ENCODE measurements at regions not wholly inside any gene's neighbourhood (a gene's known extent, or its start where the extent isn't known, plus 50 kb on each side); places are given as distances from the start of the nearest gene placed in this dataset.

- no peak overlapping the region for H3K4me3 ChIP-seq (ENCODE audit: control insufficient read depth in 1 of 7, extremely low read depth in 1 of 7, insufficient read depth in 4 of 7, low read depth in 2 of 7, low read length in 6 of 7)
Measured at GRCh38 chr9:31355159-31355882, 1029.1 kb upstream of the ACO1 start.

GRCh38 chr9:31355965-31356364 is 1028.5 kb upstream of the ACO1 start:
- no peak for DNase-seq
- no peaks in the 10 kb centered on the region for H3K9me3 ChIP-seq (ENCODE audit: control extremely low read depth in 1 of 5, control insufficient read depth in 4 of 5, insufficient read depth in 2 of 5, low read depth in 1 of 5, low read length in 4 of 5)
- CTCF ChIA-PET, result interaction anchor here (1.3 kb wide), 1 partner anchor 14 kb away, joined by 3 read pairs; no protein-coding TSS in a partner anchor
- H3K27ac ChIP-seq (ENCODE audit: insufficient read depth in 1 of 2, low read depth in 1 of 2, low read length in 2 of 2, poor library complexity in 1 of 2, severe bottlenecking in 2 of 2), result no peak overlapping the region
- H3K4me1 ChIP-seq (ENCODE audit: control extremely low read depth in 1 of 4, control insufficient read depth in 4 of 4, insufficient read depth in 4 of 4, low read length in 3 of 4), result no peaks in the 10 kb centered on the region
- no peaks in the 10 kb centered on the region for H3K36me3 ChIP-seq (ENCODE audit: control insufficient read depth in 4 of 4, insufficient read depth in 4 of 4, low read length in 3 of 4)
- POLR2A ChIA-PET, result no interaction called here
- H3K27me3 ChIP-seq (replicated peaks in 2 of 5; ENCODE audit: control insufficient read depth in 4 of 5, insufficient read depth in 5 of 5, low read length in 4 of 5), result no peaks in the 10 kb centered on the region
- H3K4me3 ChIP-seq (ENCODE audit: control insufficient read depth in 1 of 7, extremely low read depth in 1 of 7, insufficient read depth in 4 of 7, low read depth in 2 of 7, low read length in 6 of 7), result no peak overlapping the region

More at GRCh38 chr9:31355159-31355882, 1029.1 kb upstream of the ACO1 start:
- Histone ChIP-seq H3K27me3 (replicated peaks in 2 of 5; ENCODE audit: control insufficient read depth in 4 of 5, insufficient read depth in 5 of 5, low read length in 4 of 5) (no peaks in the 10 kb centered on the region), H3K9me3 (ENCODE audit: control extremely low read depth in 1 of 5, control insufficient read depth in 4 of 5, insufficient read depth in 2 of 5, low read depth in 1 of 5, low read length in 4 of 5) (no peaks in the 10 kb centered on the region), H3K27ac (ENCODE audit: insufficient read depth in 1 of 2, low read depth in 1 of 2, low read length in 2 of 2, poor library complexity in 1 of 2, severe bottlenecking in 2 of 2) (no peak overlapping the region), H3K36me3 (ENCODE audit: control insufficient read depth in 4 of 4, insufficient read depth in 4 of 4, low read length in 3 of 4) (no peaks in the 10 kb centered on the region), H3K4me1 (ENCODE audit: control extremely low read depth in 1 of 4, control insufficient read depth in 4 of 4, insufficient read depth in 4 of 4, low read length in 3 of 4) (no peaks in the 10 kb centered on the region)
- WGBS (ENCODE audit: insufficient coverage), result 100% methylated on average over 3 of the region's 5 CpGs
- CTCF ChIA-PET, result interaction anchor here (1.3 kb wide), 1 partner anchor 14 kb away, joined by 3 read pairs; no protein-coding TSS in a partner anchor
- POLR2A ChIA-PET, result no interaction called here
- DNase-seq, result no peak

- no peak for DNase-seq
- H3K9me3 ChIP-seq (ENCODE audit: control extremely low read depth in 1 of 5, control insufficient read depth in 4 of 5, insufficient read depth in 2 of 5, low read depth in 1 of 5, low read length in 4 of 5), result no peaks in the 10 kb centered on the region
- H3K36me3 ChIP-seq (ENCODE audit: control insufficient read depth in 4 of 4, insufficient read depth in 4 of 4, low read length in 3 of 4), result no peaks in the 10 kb centered on the region
- ChIA-PET POLR2A (no interaction called here), CTCF (no interaction called here)
- H3K4me1 ChIP-seq (ENCODE audit: control extremely low read depth in 1 of 4, control insufficient read depth in 4 of 4, insufficient read depth in 4 of 4, low read length in 3 of 4), result no peaks in the 10 kb centered on the region
- H3K27ac ChIP-seq (ENCODE audit: insufficient read depth in 1 of 2, low read depth in 1 of 2, low read length in 2 of 2, poor library complexity in 1 of 2, severe bottlenecking in 2 of 2), result no peak overlapping the region
- H3K4me3 ChIP-seq (ENCODE audit: control insufficient read depth in 1 of 7, extremely low read depth in 1 of 7, insufficient read depth in 4 of 7, low read depth in 2 of 7, low read length in 6 of 7), result no peak overlapping the region
- no peaks in the 10 kb centered on the region for H3K27me3 ChIP-seq (replicated peaks in 2 of 5; ENCODE audit: control insufficient read depth in 4 of 5, insufficient read depth in 5 of 5, low read length in 4 of 5)
Measured at GRCh38 chr9:31359071-31359470, 1025.4 kb upstream of the ACO1 start.

- POLR2A ChIA-PET, result no interaction called here
- Histone ChIP-seq H3K27ac (ENCODE audit: insufficient read depth in 1 of 2, low read depth in 1 of 2, low read length in 2 of 2, poor library complexity in 1 of 2, severe bottlenecking in 2 of 2) (no peak overlapping the region), H3K9me3 (ENCODE audit: control extremely low read depth in 1 of 5, control insufficient read depth in 4 of 5, insufficient read depth in 2 of 5, low read depth in 1 of 5, low read length in 4 of 5) (no peaks in the 10 kb centered on the region), H3K4me3 (ENCODE audit: control insufficient read depth in 1 of 7, extremely low read depth in 1 of 7, insufficient read depth in 4 of 7, low read depth in 2 of 7, low read length in 6 of 7) (no peak overlapping the region), H3K27me3 (replicated peaks in 2 of 5; ENCODE audit: control insufficient read depth in 4 of 5, insufficient read depth in 5 of 5, low read length in 4 of 5) (no peaks in the 10 kb centered on the region), H3K36me3 (ENCODE audit: control insufficient read depth in 4 of 4, insufficient read depth in 4 of 4, low read length in 3 of 4) (no peaks in the 10 kb centered on the region), H3K4me1 (ENCODE audit: control extremely low read depth in 1 of 4, control insufficient read depth in 4 of 4, insufficient read depth in 4 of 4, low read length in 3 of 4) (no peaks in the 10 kb centered on the region)
- 93% methylated on average over 3 of the region's 5 CpGs for WGBS (ENCODE audit: insufficient coverage)
- DNase-seq, result no peak
- CTCF ChIA-PET, result no interaction called here
Measured at GRCh38 chr9:31364171-31364570, 1020.3 kb upstream of the ACO1 start.

GRCh38 chr9:31372799-31373587 is 1011.5 kb upstream of the ACO1 start:
- POLR2A ChIA-PET, result no interaction called here
- no peaks in the 10 kb centered on the region for H3K27me3 ChIP-seq (replicated peaks in 2 of 5; ENCODE audit: control insufficient read depth in 4 of 5, insufficient read depth in 5 of 5, low read length in 4 of 5)
- CTCF ChIA-PET, result no interaction called here
- no peak overlapping the region for H3K27ac ChIP-seq (ENCODE audit: insufficient read depth in 1 of 2, low read depth in 1 of 2, low read length in 2 of 2, poor library complexity in 1 of 2, severe bottlenecking in 2 of 2)
- no peak overlapping the region for H3K4me3 ChIP-seq (ENCODE audit: control insufficient read depth in 1 of 7, extremely low read depth in 1 of 7, insufficient read depth in 4 of 7, low read depth in 2 of 7, low read length in 6 of 7)
- no peaks in the 10 kb centered on the region for H3K36me3 ChIP-seq (ENCODE audit: control insufficient read depth in 4 of 4, insufficient read depth in 4 of 4, low read length in 3 of 4)
- no peak for DNase-seq
- no peaks in the 10 kb centered on the region for H3K9me3 ChIP-seq (ENCODE audit: control extremely low read depth in 1 of 5, control insufficient read depth in 4 of 5, insufficient read depth in 2 of 5, low read depth in 1 of 5, low read length in 4 of 5)
- 96% methylated on average over 2 of the region's 7 CpGs for WGBS (ENCODE audit: insufficient coverage)
- H3K4me1 ChIP-seq (ENCODE audit: control extremely low read depth in 1 of 4, control insufficient read depth in 4 of 4, insufficient read depth in 4 of 4, low read length in 3 of 4), result no peaks in the 10 kb centered on the region

- Histone ChIP-seq H3K4me3 (ENCODE audit: control insufficient read depth in 1 of 7, extremely low read depth in 1 of 7, insufficient read depth in 4 of 7, low read depth in 2 of 7, low read length in 6 of 7) (no peak overlapping the region), H3K27me3 (replicated peaks in 2 of 5; ENCODE audit: control insufficient read depth in 4 of 5, insufficient read depth in 5 of 5, low read length in 4 of 5) (no peaks in the 10 kb centered on the region), H3K27ac (ENCODE audit: insufficient read depth in 1 of 2, low read depth in 1 of 2, low read length in 2 of 2, poor library complexity in 1 of 2, severe bottlenecking in 2 of 2) (no peak overlapping the region), H3K4me1 (ENCODE audit: control extremely low read depth in 1 of 4, control insufficient read depth in 4 of 4, insufficient read depth in 4 of 4, low read length in 3 of 4) (no peaks in the 10 kb centered on the region), H3K9me3 (ENCODE audit: control extremely low read depth in 1 of 5, control insufficient read depth in 4 of 5, insufficient read depth in 2 of 5, low read depth in 1 of 5, low read length in 4 of 5) (no peaks in the 10 kb centered on the region), H3K36me3 (ENCODE audit: control insufficient read depth in 4 of 4, insufficient read depth in 4 of 4, low read length in 3 of 4) (no peaks in the 10 kb centered on the region)
- ChIA-PET CTCF (no interaction called here), POLR2A (no interaction called here)
- 100% methylated on average over 1 of the region's 4 CpGs for WGBS (ENCODE audit: insufficient coverage)
- no peak for DNase-seq
Measured at GRCh38 chr9:31377358-31377757, 1007.1 kb upstream of the ACO1 start.

- Histone ChIP-seq H3K4me3 (ENCODE audit: control insufficient read depth in 1 of 7, extremely low read depth in 1 of 7, insufficient read depth in 4 of 7, low read depth in 2 of 7, low read length in 6 of 7) (no peak overlapping the region), H3K27me3 (replicated peaks in 2 of 5; ENCODE audit: control insufficient read depth in 4 of 5, insufficient read depth in 5 of 5, low read length in 4 of 5) (peaks cover 0 to 3% (median 0%) of the 10 kb centered on the region in 5 experiments), H3K9me3 (ENCODE audit: control extremely low read depth in 1 of 5, control insufficient read depth in 4 of 5, insufficient read depth in 2 of 5, low read depth in 1 of 5, low read length in 4 of 5) (no peaks in the 10 kb centered on the region), H3K27ac (ENCODE audit: insufficient read depth in 1 of 2, low read depth in 1 of 2, low read length in 2 of 2, poor library complexity in 1 of 2, severe bottlenecking in 2 of 2) (no peak overlapping the region), H3K36me3 (ENCODE audit: control insufficient read depth in 4 of 4, insufficient read depth in 4 of 4, low read length in 3 of 4) (no peaks in the 10 kb centered on the region), H3K4me1 (ENCODE audit: control extremely low read depth in 1 of 4, control insufficient read depth in 4 of 4, insufficient read depth in 4 of 4, low read length in 3 of 4) (no peaks in the 10 kb centered on the region)
- ChIA-PET CTCF (no interaction called here), POLR2A (no interaction called here)
- DNase-seq, result no peak
- 100% methylated on average over 1 of the region's 1 CpG for WGBS (ENCODE audit: insufficient coverage)
Measured at GRCh38 chr9:31388660-31389059, 995.8 kb upstream of the ACO1 start.
